ENCODE measurements at regions not wholly inside any gene's neighbourhood (a gene's known extent, or its start where the extent isn't known, plus 50 kb on each side); places are given as distances from the start of the nearest gene placed in this dataset.
"Not testable (repeated sequence)": the region's sequence is repeated elsewhere in the genome, so short reads cannot be mapped to it uniquely, and the experiment has no call there.

GRCh38 chr7:55698607-55699449 lies 126.5 kb upstream of the VOPP1 start:
- H3K4me2 ChIP-seq (ENCODE audit: insufficient read depth, insufficient read length, low read length); H3K9me3 ChIP-seq (ENCODE audit: control insufficient read depth, low read depth, low read length); H3K27me3 Mint-ChIP-seq (ENCODE audit: low read depth); H2BK20ac ChIP-seq (ENCODE audit: low read depth, low read length, poor library complexity, severe bottlenecking); H3K79me2 ChIP-seq (ENCODE audit: insufficient read depth, low read length); H4K8ac ChIP-seq (replicated peaks; ENCODE audit: insufficient read length, low read depth, low read length); H2AFZ ChIP-seq (ENCODE audit: low read length); H3K23ac ChIP-seq (ENCODE audit: insufficient read length, low read depth, low read length); H3K56ac ChIP-seq (ENCODE audit: insufficient read length, low read depth, low read length); H4K91ac ChIP-seq (ENCODE audit: insufficient read length, low read depth, low read length); H2BK15ac ChIP-seq (ENCODE audit: low read depth, low read length); H3T11ph ChIP-seq (ENCODE audit: low read length); H2BK120ac ChIP-seq (ENCODE audit: low read depth, low read length, poor library complexity, severe bottlenecking); H3K14ac ChIP-seq (ENCODE audit: insufficient read depth, low read length); DNase-seq; H3K23me2 ChIP-seq (ENCODE audit: insufficient read length, low read depth, low read length, poor library complexity, severe bottlenecking); H3K9ac ChIP-seq (ENCODE audit: extremely low read depth, insufficient read length, low read length); H3K4me1 Mint-ChIP-seq; H2BK12ac ChIP-seq (ENCODE audit: insufficient read length, low read depth, low read length); H2BK5ac ChIP-seq (ENCODE audit: insufficient read length, low read length); H3K27ac ChIP-seq (ENCODE audit: insufficient read length, low read depth, low read length); H4K5ac ChIP-seq (ENCODE audit: insufficient read length, low read depth, low read length); H3K36me3 Mint-ChIP-seq (ENCODE audit: insufficient read depth in 1 of 3, low read depth in 3 of 3); H3K4me3 Mint-ChIP-seq; H4K20me1 ChIP-seq (ENCODE audit: control insufficient read depth, insufficient read depth, insufficient read length); H2AK5ac ChIP-seq (ENCODE audit: insufficient read length, low read length); H3K27ac Mint-ChIP-seq; H3K4ac ChIP-seq (ENCODE audit: low read depth, low read length); H3K4me1 ChIP-seq (ENCODE audit: insufficient read depth, low read length); H3K79me1 ChIP-seq (ENCODE audit: insufficient read depth, low read depth, low read length, poor library complexity, severe bottlenecking); H3K27me3 ChIP-seq (ENCODE audit: insufficient read depth, low read length); H3K18ac ChIP-seq (ENCODE audit: insufficient read length, low read depth, low read length); H3K9me3 Mint-ChIP-seq: not testable (repeated sequence)
- whole genome bisulfite sequencing (ENCODE audit: extremely low coverage, insufficient read length, low lambda C conversion rate) = no CpG with 5 or more reads among the region's 14 CpGs

DNA sequence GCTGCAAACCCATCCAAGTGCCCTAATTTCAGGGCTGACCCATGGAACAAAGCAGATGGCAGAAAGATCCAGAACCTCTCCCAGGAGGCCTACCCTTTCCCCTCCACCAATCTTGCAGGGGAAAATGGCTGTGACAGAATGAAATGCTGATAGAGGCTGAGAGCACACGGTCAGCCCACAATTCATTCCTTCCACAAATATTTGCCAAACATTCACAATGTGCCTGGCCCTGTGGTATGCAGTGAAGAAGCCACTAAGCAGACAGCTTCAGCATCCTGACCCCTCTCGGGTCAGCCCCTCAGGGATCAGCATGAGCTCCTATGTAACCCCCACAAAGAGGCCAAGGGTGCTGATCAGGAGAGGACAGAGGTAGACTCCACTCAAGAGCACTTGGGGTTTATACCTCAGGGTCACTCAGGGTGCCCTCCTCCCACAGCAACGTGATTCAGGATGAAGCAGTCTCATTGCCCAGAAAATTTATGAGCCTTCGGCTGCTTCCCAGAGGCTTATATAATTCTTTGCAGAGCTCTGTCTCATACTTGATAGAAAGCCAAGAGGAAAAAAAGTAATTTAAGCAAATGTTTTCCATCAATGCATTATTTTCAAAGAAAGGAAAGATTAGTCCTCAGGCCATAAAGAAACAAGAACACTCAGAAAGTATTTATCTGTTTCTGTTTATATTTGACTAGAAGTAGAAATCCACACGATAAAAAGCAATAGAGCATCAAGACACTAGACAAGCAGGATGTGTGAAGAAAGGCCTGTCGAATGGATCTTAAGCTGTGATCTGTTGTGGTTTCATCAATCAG lies 123.8 kb upstream of the VOPP1 start:
- H4K8ac ChIP-seq (replicated peaks; ENCODE audit: insufficient read length, low read depth, low read length); H3K9ac ChIP-seq (ENCODE audit: extremely low read depth, insufficient read length, low read length); H3K79me1 ChIP-seq (ENCODE audit: insufficient read depth, low read depth, low read length, poor library complexity, severe bottlenecking); H3K4me2 ChIP-seq (ENCODE audit: insufficient read depth, insufficient read length, low read length); H2AFZ ChIP-seq (ENCODE audit: low read length); H4K91ac ChIP-seq (ENCODE audit: insufficient read length, low read depth, low read length); H3K4me1 Mint-ChIP-seq; H3K4me1 ChIP-seq (ENCODE audit: insufficient read depth, low read length); H3K27me3 Mint-ChIP-seq (ENCODE audit: low read depth); H3K9me3 Mint-ChIP-seq; H2BK15ac ChIP-seq (ENCODE audit: low read depth, low read length); H3K18ac ChIP-seq (ENCODE audit: insufficient read length, low read depth, low read length); H2BK12ac ChIP-seq (ENCODE audit: insufficient read length, low read depth, low read length); H3K4me3 Mint-ChIP-seq; H3K4ac ChIP-seq (ENCODE audit: low read depth, low read length); H3K27ac Mint-ChIP-seq; H3K27ac ChIP-seq (ENCODE audit: insufficient read length, low read depth, low read length); H2AK5ac ChIP-seq (ENCODE audit: insufficient read length, low read length); H3K14ac ChIP-seq (ENCODE audit: insufficient read depth, low read length); H3K56ac ChIP-seq (ENCODE audit: insufficient read length, low read depth, low read length); H3K23me2 ChIP-seq (ENCODE audit: insufficient read length, low read depth, low read length, poor library complexity, severe bottlenecking); H3T11ph ChIP-seq (ENCODE audit: low read length); DNase-seq; H2BK120ac ChIP-seq (ENCODE audit: low read depth, low read length, poor library complexity, severe bottlenecking); H3K23ac ChIP-seq (ENCODE audit: insufficient read length, low read depth, low read length); H3K36me3 Mint-ChIP-seq (ENCODE audit: insufficient read depth in 1 of 3, low read depth in 3 of 3); H4K20me1 ChIP-seq (ENCODE audit: control insufficient read depth, insufficient read depth, insufficient read length); H3K27me3 ChIP-seq (ENCODE audit: insufficient read depth, low read length); H2BK20ac ChIP-seq (ENCODE audit: low read depth, low read length, poor library complexity, severe bottlenecking); H3K79me2 ChIP-seq (ENCODE audit: insufficient read depth, low read length); H4K5ac ChIP-seq (ENCODE audit: insufficient read length, low read depth, low read length); H2BK5ac ChIP-seq (ENCODE audit: insufficient read length, low read length); H3K9me3 ChIP-seq (ENCODE audit: control insufficient read depth, low read depth, low read length): not testable (repeated sequence)
- no CpG with 5 or more reads among the region's 6 CpGs for WGBS (ENCODE audit: extremely low coverage, insufficient read length, low lambda C conversion rate)
